SH-SY5Y (cell line): ENCODE measurements at regions not wholly inside any gene's neighbourhood (a gene's known extent, or its start where the extent isn't known, plus 50 kb on each side); places are given as distances from the start of the nearest gene placed in this dataset.

Experiments
- GATA2 ChIP-seq: IDR thresholded peaks from 2 replicates; pipeline ENCODE4 v1.6.1; 2011; ENCODE audit warnings: mild to moderate bottlenecking, low read depth, low read length
- GATA3 ChIP-seq: IDR thresholded peaks from 2 replicates; pipeline ENCODE4 v1.6.1; 2011; ENCODE audit warnings: low read depth, mild to moderate bottlenecking, low read length, moderate library complexity

DNA sequence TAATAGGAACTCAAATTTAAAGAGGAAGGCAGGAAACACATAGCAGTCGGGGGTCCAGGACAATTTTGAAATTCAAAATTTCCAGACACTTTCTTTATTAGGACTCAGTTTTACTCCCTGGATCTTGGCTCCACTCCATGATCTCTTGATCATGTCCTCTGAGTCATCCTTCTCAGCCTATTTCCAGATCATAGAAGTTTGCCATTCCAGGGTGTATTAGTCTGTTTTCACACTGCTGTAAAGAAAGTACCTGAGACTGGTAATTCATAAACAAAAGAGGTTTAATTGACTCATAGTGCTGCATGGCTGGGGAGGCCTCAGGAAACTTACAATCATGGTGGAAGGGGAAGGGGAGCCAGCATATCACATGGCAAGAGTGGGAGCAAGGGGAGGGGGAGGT lies 564.7 kb upstream of the ACTRT1 start:
- TF ChIP-seq GATA3 (no peak), GATA2 (no peak)
